PC-3 (cell line): ENCODE measurements at regions not wholly inside any gene's neighbourhood (a gene's known extent, or its start where the extent isn't known, plus 50 kb on each side); places are given as distances from the start of the nearest gene placed in this dataset.

ENCODE experiments used
- ATAC-seq: fragments of 200-7000 bp; cut with Tn5 transposase; 2 replicates; pipeline ENCODE4 v1.9.1; 2020; ENCODE audit warnings: mild to moderate bottlenecking, moderate library complexity
- BruUV-seq: library from RNA; stranded (reverse); fragments of 400-500 nt; replicated peaks from 2 replicates; lab custom pipeline; 2021; lab: Mats Ljungman, UMichigan
- CTCF ChIA-PET: fragments of 300-600 bp; sonication (Branson Sonifier 250); formaldehyde crosslinking; loops from one replicate; lab custom pipeline; 2022; ENCODE audit warnings: antibody characterized with exemption; lab: Charles Lee
- POLR2A ChIA-PET: fragments of 300-600 bp; sonication (Branson Sonifier 250); formaldehyde crosslinking; loops from one replicate; lab custom pipeline; 2022; ENCODE audit warnings: antibody characterized with exemption; ENCODE audit not compliant: unreplicated experiment; lab: Charles Lee
- DNase-seq: peaks from one replicate; pipeline ENCODE4 v3.0.0-alpha.2; 2015
- H2AFZ ChIP-seq: fragments of 300-600 bp; sonication (generic); 2 replicates; pipeline ENCODE4 v1.6.0; 2016; ENCODE audit warnings: antibody characterized with exemption, low read length
- H3F3A ChIP-seq: fragments of 300-600 bp; sonication (generic); one replicate; pipeline ENCODE4 v1.6.0; 2017; ENCODE audit warnings: antibody characterized with exemption, low read length, control low read depth, mild to moderate bottlenecking; ENCODE audit not compliant: unreplicated experiment
- H3K27ac ChIP-seq: fragments of 300-600 bp; sonication (generic); 2 replicates; pipeline ENCODE4 v1.5.1; 2016; ENCODE audit warnings: mild to moderate bottlenecking, low read length
- H3K27me3 ChIP-seq: fragments of 300-600 bp; sonication (generic); 2 replicates; pipeline ENCODE4 v1.6.1; 2016; ENCODE audit warnings: low read length, mixed read lengths
- H3K36me3 ChIP-seq: fragments of 300-600 bp; sonication (generic); 2 replicates; pipeline ENCODE4 v1.6.1; 2016; ENCODE audit warnings: low read depth, mixed run types, low read length, mixed read lengths
- H3K4me1 ChIP-seq: fragments of 300-600 bp; sonication (generic); 2 replicates; pipeline ENCODE4 v1.5.1; 2016; ENCODE audit warnings: low read length; ENCODE audit not compliant: insufficient read depth
- H3K4me2 ChIP-seq: fragments of 300-600 bp; sonication (generic); 2 replicates; pipeline ENCODE4 v1.6.0; 2016; ENCODE audit warnings: low read length
- H3K4me3 ChIP-seq: fragments of 300-600 bp; sonication (generic); 2 replicates; pipeline ENCODE4 v1.5.1; 2016; ENCODE audit warnings: mild to moderate bottlenecking, low read length, mixed read lengths
- H3K79me2 ChIP-seq: fragments of 300-600 bp; sonication (generic); 2 replicates; pipeline ENCODE4 v1.6.1; 2017; ENCODE audit warnings: low read length, mixed read lengths
- H3K9ac ChIP-seq: fragments of 300-600 bp; sonication (generic); 2 replicates; pipeline ENCODE4 v1.6.0; 2016; ENCODE audit warnings: mild to moderate bottlenecking, low read length
- H3K9me2 ChIP-seq: fragments of 300-600 bp; sonication (generic); replicated peaks from 2 replicates; pipeline ENCODE4 v1.6.1; 2016; ENCODE audit warnings: mixed run types, low read length, mixed read lengths
- H3K9me3 ChIP-seq: fragments of 300-600 bp; sonication (generic); 2 replicates; pipeline ENCODE4 v1.6.1; 2016; ENCODE audit warnings: low read length, mixed read lengths
- H4K20me1 ChIP-seq: fragments of 300-600 bp; sonication (generic); 2 replicates; pipeline ENCODE4 v1.6.1; 2016; ENCODE audit warnings: low read length, mixed read lengths
- CTCF ChIP-seq: fragments of 300-600 bp; sonication (generic); conservative IDR thresholded peaks from 2 replicates; pipeline ENCODE4 v1.5.1; 2017; ENCODE audit warnings: antibody characterized with exemption, low read depth, mild to moderate bottlenecking, low read length
- EZH2 ChIP-seq: fragments of 300-600 bp; sonication (generic); IDR thresholded peaks from one replicate; pipeline ENCODE4 v1.6.1; 2017; ENCODE audit warnings: antibody characterized with exemption, mild to moderate bottlenecking, low read length; ENCODE audit not compliant: unreplicated experiment
- EZH2phosphoT487 ChIP-seq: fragments of 300-600 bp; sonication (generic); IDR thresholded peaks from 2 replicates; pipeline ENCODE4 v1.6.1; 2018; ENCODE audit warnings: mild to moderate bottlenecking, antibody characterized with exemption, low read length, borderline replicate concordance
- intact Hi-C: fragments of 100-400 bp; cut with micrococcal nuclease; formaldehyde crosslinking; loops from 2 replicates; pipeline ENCODE4 v1.9.0; 2023

- no peak overlapping the region for H2AFZ ChIP-seq
- no peaks in the 10 kb centered on the region for H3K9me3 ChIP-seq
- no peaks in the 10 kb centered on the region for H4K20me1 ChIP-seq
- POLR2A ChIA-PET = no interaction called here
- no peaks in the 10 kb centered on the region for H3K9me2 ChIP-seq
- no TSS peak for BruUV-seq
- H3K4me3 ChIP-seq = no peak overlapping the region
- H3K9ac ChIP-seq = no peak overlapping the region
- H3K4me2 ChIP-seq = no peak overlapping the region
- H3K36me3 ChIP-seq = no peaks in the 10 kb centered on the region
- no peak overlapping the region for H3K27ac ChIP-seq
- intact Hi-C loops = no loop called here
- no peaks in the 10 kb centered on the region for H3K79me2 ChIP-seq
- peaks cover 5% of the 10 kb centered on the region for H3K4me1 ChIP-seq
- no peaks in the 10 kb centered on the region for H3K27me3 ChIP-seq
- CTCF ChIA-PET = no interaction called here
- ATAC-seq (no peak), DNase-seq (no peak)
- no peaks in the 10 kb centered on the region for H3F3A ChIP-seq
- no peak for TF ChIP-seq EZH2phosphoT487
- TF ChIP-seq EZH2 = no peak
- TF ChIP-seq CTCF = no peak
These were observed 70.5 kb upstream of the SULF2 start for GRCh38 chr20:47855799-47856198.

GRCh38 chr20:47854687-47855212 lies 69.5 kb upstream of the SULF2 start:
- POLR2A ChIA-PET = no interaction called here
- intact Hi-C loops = no loop called here
- H3K9me2 ChIP-seq = no peaks in the 10 kb centered on the region
- CTCF ChIA-PET = interaction anchor here (0.6 to 1.3 kb wide), 5 partner anchors 95 to 766 kb away, joined by 3 to 7 read pairs (median 5); no protein-coding TSS in a partner anchor
- no peak overlapping the region for H3K4me3 ChIP-seq
- no peaks in the 10 kb centered on the region for H3K27me3 ChIP-seq
- TF ChIP-seq EZH2phosphoT487 = no peak
- TF ChIP-seq CTCF = peak; percentile 90
- peak; percentile 84 for DNase-seq
- H3K79me2 ChIP-seq = no peaks in the 10 kb centered on the region
- no peaks in the 10 kb centered on the region for H3K36me3 ChIP-seq
- no TSS peak for BruUV-seq
- H2AFZ ChIP-seq = peak overlapping the region; percentile 47; the same call in 1 of the 2 replicates
- peaks cover 5% of the 10 kb centered on the region for H3K4me1 ChIP-seq
- no peak overlapping the region for H3K27ac ChIP-seq
- H3K9ac ChIP-seq = no peak overlapping the region; the same call in 1 of the 2 replicates
- no peaks in the 10 kb centered on the region for H3K9me3 ChIP-seq
- no peaks in the 10 kb centered on the region for H4K20me1 ChIP-seq
- 0 out of 2 replicates have a peak overlapping the region, but pooled peaks have one; percentile 22 for H3K4me2 ChIP-seq
- ATAC-seq = peak; percentile 78
- H3F3A ChIP-seq = no peaks in the 10 kb centered on the region

GRCh38 chr20:47851774-47852173 lies 66.5 kb upstream of the SULF2 start:
- peaks cover 24% of the 10 kb centered on the region for H3K4me1 ChIP-seq
- no peak overlapping the region for H3K4me2 ChIP-seq
- H2AFZ ChIP-seq = no peak overlapping the region
- ChIA-PET CTCF (no interaction called here), POLR2A (no interaction called here)
- no peaks in the 10 kb centered on the region for H3K9me3 ChIP-seq
- no peak for ATAC-seq
- no peaks in the 10 kb centered on the region for H4K20me1 ChIP-seq
- TF ChIP-seq EZH2 (no peak), EZH2phosphoT487 (no peak), CTCF (no peak)
- no peaks in the 10 kb centered on the region for H3K79me2 ChIP-seq
- intact Hi-C loops = no loop called here
- no peaks in the 10 kb centered on the region for H3F3A ChIP-seq
- H3K9ac ChIP-seq = no peak overlapping the region
- no peaks in the 10 kb centered on the region for H3K9me2 ChIP-seq
- H3K4me3 ChIP-seq = no peak overlapping the region
- no peaks in the 10 kb centered on the region for H3K27me3 ChIP-seq
- no TSS peak for BruUV-seq
- H3K36me3 ChIP-seq = no peaks in the 10 kb centered on the region
- H3K27ac ChIP-seq = no peak overlapping the region
- no peak for DNase-seq
